HG02840 (cell line): ENCODE measurements at regions not wholly inside any gene's neighbourhood (a gene's known extent, or its start where the extent isn't known, plus 50 kb on each side); places are given as distances from the start of the nearest gene placed in this dataset.

Source experiments
- ATAC-seq: cut with Tn5 transposase; IDR thresholded peaks from one replicate; pipeline ENCODE4 v1.9.1; 2021; ENCODE audit warnings: mild to moderate bottlenecking, moderate library complexity, moderate number of reproducible peaks; ENCODE audit not compliant: unreplicated experiment, low FRiP score

DNA sequence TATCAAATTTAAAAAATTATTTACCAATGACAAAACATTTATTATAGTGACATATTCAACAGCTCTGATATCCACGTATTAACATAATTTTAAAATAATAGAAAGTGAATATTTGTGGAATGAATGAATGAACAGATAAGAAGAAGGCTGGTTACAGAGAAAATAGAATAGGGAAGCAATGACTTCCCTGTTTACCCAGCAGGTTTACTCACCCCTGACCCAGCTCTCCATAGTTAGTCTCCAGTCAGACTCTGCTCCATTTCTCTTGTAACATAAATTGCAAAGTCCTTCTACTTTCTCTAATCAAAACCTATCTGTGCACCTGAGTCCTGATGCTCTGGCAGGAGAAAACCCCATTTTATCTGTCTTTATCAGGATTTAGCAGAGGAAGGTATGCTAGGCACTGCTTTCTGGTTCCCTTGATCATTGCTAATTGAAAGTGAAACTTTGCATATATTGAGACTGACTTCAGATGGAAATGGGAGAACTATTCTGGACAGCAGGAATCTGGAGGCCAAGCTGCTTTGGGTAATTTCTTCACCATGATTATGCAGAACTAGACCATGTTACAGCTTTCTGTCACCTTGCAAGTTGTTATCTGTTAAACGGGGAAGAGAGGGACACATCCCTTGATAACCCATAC, 363.0 kb downstream of the FAT4 start:
- no peak for ATAC-seq

GRCh38 chr4:125679989-125680388, 365.2 kb downstream of the FAT4 start:
- ATAC-seq: no peak

GRCh38 chr4:125681240-125681639, 366.5 kb downstream of the FAT4 start:
- no peak for ATAC-seq

DNA sequence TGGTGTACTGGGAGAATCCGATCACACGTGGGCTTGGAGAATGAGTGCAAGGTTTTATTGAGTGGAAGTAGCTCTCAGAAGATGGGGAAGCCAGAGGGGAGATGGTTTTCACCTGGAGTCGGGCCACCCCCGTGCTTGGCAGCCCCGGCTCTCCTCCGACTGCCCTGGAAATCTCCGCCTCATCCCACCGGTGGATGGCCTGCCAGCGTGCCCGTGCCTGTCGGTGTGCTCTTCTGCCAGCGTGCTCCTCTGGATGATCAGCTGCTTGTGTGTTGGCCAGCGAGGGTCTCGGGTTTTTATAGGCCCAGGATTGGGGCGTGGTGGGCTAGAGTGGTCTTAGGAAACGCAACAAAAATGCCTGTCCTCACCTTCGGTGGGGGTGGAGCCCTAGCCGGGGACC, 368.0 kb downstream of the FAT4 start:
- no peak for ATAC-seq

GRCh38 chr4:125688841-125689240, 374.1 kb downstream of the FAT4 start:
- ATAC-seq: no peak

DNA sequence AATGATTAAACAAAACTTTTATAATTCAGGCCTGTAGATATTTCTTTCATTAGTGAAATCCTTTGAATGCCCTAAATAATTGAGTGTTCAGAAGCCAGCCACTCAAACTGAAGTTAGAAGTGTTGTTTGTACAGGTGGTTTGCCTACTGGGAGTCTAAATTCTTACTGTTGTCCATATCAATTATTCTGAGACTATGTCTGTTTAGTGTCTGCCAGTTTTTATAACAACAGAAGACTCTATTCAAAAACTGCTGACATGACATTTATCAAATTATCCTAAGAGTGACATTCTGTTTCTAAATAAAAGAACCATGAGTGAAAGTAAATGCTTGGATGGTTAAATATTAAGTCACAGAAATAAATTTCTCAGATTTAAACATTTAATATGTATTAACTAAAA, 375.1 kb downstream of the FAT4 start:
- ATAC-seq: no peak

- ATAC-seq: no peak
These were observed 378.5 kb downstream of the FAT4 start for GRCh38 chr4:125693228-125693627.

GRCh38 chr4:125702406-125702805, 387.7 kb downstream of the FAT4 start:
- no peak for ATAC-seq

- no peak for ATAC-seq
These were observed 388.7 kb downstream of the FAT4 start for GRCh38 chr4:125703443-125703842.

DNA sequence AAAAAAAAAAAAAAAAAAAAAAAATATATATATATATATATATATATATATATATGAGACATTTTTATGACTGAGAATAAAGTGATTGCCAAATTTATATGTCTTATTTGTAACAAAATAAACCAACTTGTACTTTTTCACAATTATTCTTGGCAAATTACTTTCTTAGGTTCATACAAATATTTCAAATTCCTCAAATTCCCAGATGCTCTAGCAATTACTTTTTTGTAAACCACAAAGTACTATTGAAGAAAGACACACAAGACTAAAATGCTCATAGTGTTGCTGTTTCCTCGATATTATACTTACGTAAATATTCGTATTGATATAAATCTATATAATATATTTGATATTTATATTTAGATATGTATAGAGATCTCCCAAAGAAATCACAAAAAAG, 390.0 kb downstream of the FAT4 start:
- ATAC-seq: no peak

DNA sequence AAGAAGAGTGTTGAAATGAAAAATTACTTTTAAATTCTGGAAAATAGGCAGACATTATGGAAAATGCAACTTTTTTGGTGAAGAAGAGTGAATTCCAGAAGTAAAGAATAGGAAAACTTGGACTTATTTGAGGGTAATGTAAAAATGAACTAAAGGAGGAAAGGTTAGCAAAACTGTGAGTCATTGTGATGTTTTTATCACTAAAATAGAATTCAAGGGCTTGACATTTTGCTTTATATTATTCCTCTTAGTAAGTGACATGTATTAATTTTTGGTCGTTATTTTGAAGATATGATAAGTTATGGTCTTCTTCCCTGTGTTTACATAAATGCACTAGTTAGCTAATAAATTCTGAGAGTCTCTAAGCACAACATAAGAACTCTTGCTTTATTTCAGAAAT, 390.9 kb downstream of the FAT4 start:
- ATAC-seq: no peak

DNA sequence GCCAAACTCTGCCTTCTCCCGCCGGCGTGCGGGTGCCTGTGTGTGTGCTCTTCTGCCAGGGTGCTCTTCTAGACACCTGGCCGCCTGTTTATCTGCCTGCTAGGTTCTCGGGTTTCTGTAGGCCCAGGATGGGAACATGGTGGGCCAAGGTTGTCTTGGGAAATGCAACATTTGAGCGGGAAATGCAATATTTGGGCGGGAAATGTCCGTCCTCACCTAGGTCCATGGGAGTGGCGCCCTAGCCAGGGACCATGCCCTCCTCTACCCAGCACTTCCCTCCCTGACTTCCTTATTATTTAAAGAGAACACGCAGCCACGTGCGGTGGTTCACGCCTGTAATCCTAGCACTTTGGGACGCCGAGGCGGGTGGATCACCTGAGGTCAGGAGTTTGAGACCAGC, 392.6 kb downstream of the FAT4 start:
- no peak for ATAC-seq

DNA sequence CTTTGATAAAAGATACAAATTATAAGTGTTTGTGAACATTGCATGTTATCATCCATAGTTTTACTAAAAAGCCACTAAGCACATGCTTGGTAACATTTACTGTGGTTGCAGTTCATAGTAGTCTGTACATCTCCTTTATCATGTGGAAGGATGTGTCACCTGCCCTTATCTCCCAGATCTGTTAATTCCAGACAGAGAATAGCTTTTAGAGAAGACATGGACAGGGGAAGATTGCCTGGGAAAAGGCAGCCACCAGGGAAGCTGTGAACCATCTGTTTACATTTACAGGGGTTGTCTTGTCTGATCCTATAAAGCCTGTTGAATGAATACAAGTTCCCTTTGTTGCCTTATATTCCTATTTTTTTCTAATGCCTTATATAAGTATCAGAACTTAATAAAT, 396.0 kb downstream of the FAT4 start:
- ATAC-seq: no peak

GRCh38 chr4:125714049-125714448, 399.3 kb downstream of the FAT4 start:
- ATAC-seq: no peak

DNA sequence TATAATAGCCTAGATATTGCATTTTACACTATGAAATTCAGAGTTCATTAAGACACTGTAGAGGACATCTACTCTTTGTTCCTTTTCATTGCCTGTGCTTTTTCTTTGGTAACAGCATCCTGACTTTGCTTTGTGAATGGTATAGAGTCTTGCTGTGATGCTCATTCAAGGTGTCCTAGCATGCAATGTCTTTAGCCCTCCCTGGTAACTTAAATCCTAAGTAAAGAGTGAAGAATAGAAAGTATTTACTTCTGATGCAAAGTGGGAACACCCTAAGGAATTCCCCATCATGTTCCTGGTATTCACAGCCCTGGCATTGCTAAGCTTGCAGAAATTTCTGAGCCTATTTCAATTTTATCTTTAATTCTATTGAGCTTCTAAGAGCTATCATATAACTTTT, 400.1 kb downstream of the FAT4 start:
- ATAC-seq: no peak

DNA sequence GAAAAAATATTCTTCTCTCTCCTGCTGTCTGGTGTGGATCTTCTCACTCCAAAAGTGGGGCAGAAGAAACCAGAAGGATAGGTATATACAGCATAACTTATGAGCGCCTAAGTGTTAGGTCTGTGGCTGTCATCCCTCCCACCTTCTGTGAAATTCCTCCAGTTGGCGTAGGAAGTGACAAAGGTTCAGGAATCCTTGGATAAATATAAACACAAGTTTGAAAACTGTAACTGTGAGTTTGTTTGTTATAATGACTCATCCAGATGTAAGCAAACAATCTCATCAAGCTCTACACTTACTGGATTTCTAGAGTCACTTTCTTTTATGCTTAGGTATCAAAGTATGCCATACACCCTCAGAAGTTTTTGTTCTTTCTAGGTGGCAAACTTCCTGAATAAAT, 405.2 kb downstream of the FAT4 start:
- no peak for ATAC-seq

DNA sequence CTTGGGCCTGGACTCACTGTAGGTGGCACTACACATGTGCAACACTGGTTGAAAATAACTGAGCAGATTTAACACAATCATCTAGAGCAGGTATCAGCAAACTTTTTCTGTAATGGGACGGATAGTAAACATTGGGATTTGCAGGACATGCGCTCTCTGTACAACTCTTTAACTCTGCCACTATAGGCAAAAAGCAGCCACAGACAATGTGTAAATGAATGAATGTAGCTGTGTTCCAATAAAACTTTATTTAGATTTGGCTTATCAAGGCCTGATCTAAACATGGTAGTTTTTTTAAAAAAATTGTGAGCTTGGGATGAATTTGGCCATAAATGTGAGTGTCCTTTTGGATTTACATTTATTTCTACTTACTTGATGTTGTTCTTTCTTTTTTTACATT, 407.3 kb downstream of the FAT4 start:
- no peak for ATAC-seq

- no peak for ATAC-seq
These were observed 411.3 kb downstream of the FAT4 start for GRCh38 chr4:125725957-125726525.

DNA sequence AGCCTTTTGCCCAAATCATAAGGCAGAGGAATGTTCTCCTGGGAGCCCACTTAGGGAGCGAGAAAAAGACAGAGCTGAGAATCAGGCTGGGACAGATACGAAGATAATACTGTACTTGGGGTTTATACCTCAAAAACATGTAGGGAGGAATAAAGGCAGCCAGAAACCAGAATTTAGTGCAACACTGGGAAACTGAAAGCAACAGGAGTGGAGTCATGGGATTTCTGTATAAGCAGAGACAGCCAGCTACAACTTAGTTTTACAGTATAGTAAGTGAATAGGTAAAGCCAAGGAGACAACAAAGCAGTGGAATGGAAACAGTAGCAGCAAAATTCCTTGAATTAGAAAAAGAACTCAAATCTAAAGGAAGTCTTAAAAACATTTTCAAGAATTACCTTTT, 413.2 kb downstream of the FAT4 start:
- no peak for ATAC-seq

DNA sequence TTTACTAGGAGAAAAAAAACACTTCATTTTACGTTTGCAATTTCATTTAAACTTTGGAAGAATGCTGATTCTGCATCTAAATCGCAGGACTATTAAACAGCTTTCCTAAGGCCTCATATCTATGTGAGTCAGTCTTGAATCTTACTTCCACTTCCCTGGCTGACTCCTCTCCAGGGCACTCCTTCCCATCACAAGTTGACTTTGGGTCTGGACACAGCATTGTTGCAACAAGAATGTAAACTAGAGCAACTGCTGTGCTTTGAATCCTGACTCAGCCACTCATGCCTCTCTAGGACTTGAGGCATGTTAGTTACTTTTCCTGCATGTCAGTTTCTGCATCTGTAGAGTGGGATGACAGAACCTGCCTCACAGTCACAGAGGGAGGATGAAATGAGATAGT, 413.8 kb downstream of the FAT4 start:
- no peak for ATAC-seq

- no peak for ATAC-seq
These were observed 414.4 kb downstream of the FAT4 start for GRCh38 chr4:125729171-125729570.

DNA sequence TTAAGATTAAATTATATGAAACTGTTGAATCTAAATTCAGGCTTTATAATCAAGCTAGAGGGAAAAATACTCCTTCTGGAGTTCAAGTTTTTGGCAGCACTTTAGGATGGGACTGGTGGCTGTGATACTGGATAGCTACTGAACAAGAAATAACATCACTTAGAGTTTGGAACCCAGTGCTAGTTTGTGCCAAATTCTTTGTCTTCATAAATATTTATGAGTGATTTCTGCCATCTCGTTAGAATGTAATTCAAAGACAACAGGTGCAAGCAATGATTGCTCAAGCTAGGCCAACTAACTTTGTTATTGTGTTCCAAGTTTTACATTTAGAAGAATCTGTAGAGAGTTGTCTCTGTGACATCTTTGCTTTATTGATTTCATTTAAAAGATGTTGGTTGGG, 417.9 kb downstream of the FAT4 start:
- ATAC-seq: no peak

GRCh38 chr4:125734504-125734903, 419.7 kb downstream of the FAT4 start:
- no peak for ATAC-seq
